ENCODE measurements at regions not wholly inside any gene's neighbourhood (a gene's known extent, or its start where the extent isn't known, plus 50 kb on each side); places are given as distances from the start of the nearest gene placed in this dataset.
"Not testable (repeated sequence)": the region's sequence is repeated elsewhere in the genome, so short reads cannot be mapped to it uniquely, and the experiment has no call there.

DNA sequence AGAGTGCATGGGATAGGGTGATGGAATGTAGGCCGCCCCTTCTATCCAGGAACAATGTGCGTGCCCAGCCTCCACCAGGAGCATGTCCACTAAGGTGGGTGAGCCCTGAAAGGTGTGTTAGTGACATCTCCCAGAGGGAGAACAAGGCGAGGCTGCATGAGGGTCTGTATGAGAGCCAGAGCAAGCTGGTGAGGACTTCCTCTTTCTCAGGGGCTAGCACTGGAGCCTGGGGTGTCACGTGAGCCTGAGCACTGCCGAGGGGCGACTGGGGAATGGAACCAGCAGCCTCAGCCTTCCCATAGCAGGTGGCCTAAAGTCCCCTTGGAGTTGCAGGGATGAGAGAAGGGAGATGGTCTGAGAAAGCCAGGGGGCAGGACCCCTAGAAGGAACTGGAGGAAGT, 156.3 kb upstream of the COBL start:
- no peak for DNase-seq

DNA sequence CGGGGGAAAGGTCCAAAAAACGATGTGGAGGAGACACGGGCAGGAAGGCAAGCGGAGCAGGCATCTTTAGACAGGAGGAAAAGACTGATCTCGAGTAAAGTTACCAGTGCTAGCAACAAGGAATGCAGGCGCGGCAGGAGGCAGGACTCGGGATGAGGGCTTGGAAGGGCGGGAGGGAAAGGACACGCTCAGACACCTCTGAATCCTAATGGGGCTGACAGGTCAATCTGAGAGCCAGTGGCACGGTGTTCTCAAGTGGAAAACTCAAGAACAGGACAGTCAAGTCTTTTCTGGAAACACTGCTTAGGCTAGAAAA, 155.3 kb upstream of the COBL start:
- DNase-seq: no peak

DNA sequence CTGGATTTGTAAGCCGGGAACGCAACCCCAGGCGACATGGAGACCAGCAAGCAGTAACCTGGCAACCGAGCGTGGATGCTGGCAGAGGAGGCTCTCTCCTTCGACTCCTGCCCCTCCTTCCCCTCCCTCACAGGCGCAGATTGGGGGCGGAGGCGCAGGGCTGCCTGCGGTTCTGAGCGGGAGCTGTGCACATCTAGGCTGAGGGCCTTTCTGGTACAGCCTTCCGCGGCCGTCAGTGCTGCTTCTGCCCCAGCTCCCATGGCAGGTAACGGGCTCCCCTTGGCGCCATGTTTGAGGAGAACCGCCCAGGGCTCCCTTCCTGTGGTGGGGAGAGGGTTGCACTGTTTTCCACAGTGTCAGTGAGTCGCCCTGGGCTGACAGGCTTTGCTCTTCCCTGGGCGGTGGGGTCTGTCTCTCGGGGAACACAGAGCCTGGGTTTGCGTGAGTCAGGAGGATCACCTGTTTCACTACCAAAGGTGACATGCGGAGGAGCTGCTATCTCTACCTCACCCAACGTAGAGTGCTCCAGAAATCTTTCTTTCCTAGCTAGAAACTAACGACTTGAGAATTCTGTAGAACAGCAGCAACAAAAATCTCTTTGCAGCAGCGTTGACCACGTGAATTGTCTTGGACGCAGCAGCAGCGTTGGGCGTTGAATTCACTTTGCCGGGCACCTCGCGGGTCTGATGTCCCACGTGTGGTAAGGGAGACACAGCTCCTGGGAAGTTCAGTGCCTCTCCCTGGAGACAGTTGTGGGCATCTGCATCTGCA, 154.8 kb upstream of the COBL start:
- DNase-seq: no peak

DNA sequence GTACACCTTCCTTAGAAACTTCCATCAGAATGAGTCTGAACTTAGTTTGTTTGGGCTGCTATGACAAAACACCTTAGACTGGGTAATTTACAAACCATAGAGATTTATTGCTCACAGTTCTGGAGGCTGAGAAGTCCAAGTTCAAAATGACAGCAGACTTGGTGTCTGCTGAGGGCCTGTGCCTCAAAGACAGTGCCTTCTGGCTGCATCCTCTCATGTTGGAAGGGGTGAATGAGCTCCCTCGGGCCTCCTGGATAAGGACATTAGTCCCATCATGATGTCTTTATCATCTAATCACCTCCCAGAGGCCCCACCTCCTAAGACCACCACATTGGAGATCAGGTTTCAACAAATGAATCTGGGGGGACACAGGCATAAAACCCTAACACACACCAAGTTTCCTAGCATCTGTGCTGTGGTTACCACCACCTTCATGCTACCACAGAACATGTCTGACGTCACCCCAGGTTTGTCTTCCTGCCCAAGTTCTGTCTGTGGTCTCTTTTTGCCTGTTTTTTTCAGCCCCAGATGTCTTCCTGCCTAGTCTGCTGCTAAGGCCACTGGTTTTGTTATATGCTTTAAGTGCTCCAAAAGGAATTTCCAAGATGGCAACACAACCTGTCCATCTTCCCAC, 150.9 kb upstream of the COBL start:
- DNase-seq: no peak

DNA sequence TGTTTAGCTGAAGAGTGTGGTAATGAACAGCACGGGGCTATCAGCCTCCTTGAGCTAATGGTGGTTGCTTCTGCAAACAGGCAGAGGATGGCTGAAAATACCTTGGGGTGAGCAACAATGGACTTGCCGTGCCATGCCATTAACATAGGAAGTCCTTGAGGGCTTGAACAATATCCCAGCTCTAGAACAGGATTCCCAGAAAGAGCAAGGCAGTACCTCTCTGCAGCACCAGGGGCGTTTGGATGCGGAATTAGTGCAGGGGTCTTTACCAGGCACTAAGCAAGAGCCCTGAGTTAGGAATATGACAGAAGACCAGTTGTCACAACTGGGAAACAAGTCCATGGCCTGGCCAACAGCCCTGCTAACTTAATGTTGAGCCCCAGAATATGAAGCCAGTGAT, 143.2 kb upstream of the COBL start:
- no peak for DNase-seq

DNA sequence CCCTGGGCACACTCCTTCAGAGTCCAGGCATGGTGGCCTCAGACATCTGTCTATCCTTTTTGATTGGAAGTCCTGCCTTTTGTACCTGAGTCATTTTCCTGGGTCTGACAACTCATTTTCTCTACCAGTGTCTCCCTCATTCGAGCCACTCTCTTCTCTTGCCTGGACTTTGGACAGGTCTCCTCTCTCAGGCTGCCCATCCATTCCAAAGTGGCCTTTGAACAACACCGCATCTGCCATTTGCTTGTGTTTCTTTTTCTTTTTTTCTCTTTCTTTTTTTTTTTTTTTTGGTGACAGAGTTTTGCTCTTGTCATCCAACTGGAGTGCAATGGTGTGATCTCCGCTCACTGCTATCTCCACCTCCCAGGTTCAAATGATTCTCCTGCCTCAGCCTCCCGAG, 142.1 kb upstream of the COBL start:
- DNase-seq: no peak

DNA sequence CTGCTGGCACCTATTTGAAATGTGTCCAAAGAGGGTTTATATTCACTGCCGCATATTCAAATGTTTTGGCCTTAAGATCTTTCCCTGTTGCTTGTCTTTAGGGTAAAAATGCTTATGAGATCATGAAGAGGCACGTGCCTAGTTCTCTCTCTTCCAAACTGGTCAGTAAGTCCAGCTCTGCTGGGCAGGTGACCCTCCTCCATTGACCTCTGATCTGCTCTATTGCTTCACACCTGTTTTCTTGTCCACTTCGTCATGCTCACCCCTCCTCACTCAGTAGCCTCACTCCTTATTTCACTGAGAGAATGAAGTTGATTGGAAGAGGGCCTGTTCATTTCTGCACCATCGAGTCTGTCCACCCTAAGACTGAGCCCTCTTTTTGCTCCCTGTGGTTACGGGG, 140.5 kb upstream of the COBL start:
- DNase-seq: no peak

DNA sequence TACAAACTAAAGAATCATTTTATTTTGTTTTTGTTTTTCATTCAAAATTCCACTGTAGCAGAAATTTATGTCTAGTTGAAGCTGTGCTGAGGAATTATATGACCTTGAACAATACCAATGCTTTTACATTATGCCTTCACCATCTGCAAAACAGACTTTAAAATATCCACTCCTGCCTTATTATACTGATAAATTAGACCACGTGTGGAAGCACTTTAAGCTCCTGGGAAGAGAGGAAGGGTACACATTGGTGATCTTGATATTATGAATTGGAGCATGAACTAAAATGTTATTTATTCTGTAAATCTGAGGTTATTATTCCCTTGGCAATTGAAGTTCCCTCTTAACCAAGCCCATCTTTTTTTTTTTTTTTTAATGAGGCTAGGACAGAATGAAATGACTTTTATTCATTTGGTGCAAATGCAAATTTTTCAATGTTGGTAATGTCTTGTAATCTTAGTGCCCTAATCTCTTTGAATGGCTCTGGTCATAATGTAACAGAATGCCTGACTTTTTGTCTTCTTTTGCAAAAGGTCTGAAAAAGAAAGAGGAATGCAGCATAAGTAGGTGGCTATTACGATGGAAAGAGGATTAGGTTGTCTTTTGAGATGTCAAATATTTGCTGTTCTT, 139.9 kb upstream of the COBL start:
- no peak for DNase-seq

DNA sequence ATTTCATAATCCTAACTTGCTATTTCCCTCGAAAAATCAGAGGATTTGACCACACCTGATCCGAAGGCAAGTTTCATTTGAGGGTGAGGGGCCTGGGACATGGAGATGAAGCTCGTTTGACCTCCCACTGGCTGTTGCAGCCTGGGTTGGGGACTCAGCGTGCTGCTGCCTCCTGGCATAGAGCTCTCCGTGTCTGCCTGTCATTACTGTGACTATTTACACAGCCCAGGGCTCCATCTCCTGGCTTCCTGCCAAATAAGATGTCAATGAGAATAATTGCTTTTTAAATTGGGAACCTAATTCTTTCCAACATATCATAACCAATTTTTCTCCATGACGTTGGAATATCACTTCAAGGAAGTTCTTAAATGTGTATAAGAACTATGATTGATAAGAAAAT, 139.3 kb upstream of the COBL start:
- no peak for DNase-seq

DNA sequence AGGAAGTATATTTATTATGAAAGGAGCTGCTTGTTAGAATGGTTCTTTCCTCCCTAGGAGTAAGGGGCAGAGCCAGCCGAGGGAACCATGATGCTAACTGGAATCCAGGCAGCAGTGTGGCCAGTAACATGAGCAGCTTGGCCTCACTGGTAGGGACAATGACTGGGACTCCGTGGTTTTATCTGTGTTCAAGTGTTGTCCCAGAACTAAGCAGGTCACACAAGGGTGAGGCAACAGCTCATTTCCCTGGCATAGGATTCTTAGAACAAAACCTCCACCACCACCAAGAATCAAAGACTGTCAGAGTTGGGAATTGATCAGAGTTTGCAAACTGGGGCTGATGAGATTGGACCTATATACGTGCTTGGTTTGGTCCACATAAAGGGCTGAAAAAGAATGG, 138.9 kb upstream of the COBL start:
- DNase-seq: no peak

DNA sequence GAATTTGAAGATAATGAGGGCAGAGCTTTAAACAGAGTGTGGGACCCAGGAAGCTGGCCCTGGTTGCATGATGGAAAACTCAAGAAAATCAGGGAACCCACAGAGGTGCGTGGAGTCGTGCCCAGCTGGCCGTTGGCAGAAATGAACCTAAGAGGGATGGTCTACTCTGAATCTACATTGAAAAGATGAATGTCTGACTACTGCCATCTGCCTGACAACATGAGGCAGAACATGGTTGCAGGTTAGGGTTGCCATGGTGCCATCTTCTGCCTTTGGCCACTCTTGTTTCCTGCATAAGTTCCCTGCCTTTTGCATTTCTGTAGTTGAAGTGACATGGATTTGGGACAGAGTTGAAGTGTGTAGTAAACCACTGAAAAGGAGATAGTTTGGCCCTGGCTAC, 138.5 kb upstream of the COBL start:
- DNase-seq: no peak

DNA sequence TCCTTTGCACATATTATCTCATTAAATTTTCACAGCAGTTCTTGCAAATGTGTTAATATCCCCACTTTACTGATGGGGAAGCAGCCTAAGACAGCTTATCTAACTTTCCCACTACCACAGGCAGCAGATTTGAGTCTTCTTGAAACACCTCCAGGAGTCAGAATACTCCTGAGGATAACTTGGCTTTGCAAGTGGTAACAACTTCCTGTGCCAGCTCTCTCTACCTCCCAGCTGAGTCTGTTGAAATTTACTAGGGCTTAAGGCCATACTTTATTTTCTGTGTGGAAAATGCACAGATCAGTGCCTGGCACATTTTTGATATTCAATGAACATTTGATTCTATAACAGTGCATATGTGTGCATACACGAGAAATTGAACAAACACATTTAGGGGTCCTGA, 136.1 kb upstream of the COBL start:
- DNase-seq: no peak

DNA sequence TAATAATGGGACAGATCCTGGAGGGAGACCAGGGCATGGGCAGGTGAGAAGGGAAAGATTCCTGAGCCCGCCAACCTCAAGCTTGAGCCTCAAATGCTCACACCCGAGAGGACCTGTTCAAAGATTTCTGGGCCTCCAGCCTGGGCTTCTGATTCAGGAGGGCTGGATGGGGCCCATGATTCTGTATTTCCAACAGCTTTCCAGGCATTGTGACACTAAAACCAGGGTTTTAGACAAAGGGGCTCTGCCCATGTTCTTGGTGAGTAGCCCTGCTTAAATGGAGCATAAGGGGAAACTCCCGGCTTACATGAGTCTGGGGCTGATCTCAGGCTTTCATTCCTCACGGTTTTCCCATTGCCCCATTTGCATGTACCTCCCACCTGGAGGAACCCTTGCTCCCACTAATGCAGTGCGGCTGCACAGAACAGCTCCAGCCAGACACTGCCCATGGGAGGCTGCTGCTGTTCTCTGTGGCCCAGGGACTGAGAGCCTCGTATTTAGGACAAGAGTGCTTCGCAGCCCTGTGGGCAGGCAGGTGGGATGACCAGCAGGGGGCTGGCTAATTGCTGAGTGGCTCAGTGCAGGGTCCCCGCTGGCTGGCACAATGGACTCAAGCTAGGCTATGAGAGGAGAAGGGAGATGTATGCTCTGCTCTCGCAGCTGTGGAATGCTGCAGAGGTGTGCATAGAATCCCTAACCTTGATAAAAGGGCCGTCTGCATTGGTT, 135.3 kb upstream of the COBL start:
- DNase-seq: no peak

DNA sequence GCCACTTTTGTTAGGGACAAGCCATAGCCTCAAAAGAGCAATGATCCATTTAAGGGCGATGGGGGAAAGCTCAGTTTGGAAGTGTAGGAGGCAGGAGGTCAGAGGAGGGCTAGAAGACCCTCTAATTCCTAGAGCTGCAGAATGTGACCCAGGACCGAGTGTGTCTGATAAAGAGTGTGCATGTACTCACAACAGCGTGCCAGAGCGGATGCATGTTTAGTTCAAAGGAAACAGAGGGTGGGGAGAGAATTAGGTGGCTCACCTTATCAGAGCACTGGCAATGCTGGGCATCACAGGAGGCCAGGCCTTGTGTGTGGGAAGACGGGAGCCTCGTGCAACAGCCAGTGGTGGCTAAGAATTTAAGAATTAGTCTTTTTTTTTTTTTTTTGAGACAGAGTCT, 133.9 kb upstream of the COBL start:
- no peak for DNase-seq

DNA sequence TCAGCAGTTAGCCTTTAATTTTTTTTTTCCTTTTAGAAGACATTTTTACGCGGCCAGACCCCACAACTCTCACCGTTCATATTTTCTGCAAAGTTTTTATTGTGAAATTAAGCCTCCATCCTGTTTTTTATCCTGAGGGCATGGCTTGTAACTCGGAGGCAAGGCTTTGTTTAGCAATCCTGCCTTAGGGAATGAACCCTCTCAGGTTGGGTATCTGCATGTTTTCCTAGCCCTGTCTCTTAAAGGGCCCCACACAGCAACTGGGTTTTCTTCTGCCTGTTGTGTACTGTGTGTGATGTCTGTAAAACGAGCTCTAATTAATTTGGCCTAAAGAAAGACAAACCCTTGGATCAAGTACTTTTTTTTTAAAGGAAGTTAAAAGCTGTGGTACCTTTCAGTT, 130.2 kb upstream of the COBL start:
- no peak for DNase-seq

DNA sequence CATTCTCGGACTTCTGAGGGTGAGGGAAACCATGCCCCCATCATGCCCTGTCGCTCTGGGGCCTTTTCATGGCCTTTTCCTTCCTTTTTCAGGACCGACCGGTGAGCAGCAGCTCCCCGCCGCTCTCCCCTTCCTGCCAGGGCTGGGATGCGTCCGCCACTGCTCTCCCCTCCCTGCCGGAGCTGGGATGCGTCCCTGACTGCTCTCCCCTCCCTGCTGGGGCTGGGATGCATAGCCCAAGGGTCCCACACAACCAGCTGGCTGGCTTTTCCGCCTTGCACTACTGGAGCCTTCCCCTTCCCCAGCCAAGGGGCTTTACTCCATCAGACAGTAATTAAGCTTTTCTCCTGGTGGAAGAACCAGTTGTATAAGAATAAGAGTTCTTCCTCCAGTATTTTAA, 129.7 kb upstream of the COBL start:
- DNase-seq: no peak

DNA sequence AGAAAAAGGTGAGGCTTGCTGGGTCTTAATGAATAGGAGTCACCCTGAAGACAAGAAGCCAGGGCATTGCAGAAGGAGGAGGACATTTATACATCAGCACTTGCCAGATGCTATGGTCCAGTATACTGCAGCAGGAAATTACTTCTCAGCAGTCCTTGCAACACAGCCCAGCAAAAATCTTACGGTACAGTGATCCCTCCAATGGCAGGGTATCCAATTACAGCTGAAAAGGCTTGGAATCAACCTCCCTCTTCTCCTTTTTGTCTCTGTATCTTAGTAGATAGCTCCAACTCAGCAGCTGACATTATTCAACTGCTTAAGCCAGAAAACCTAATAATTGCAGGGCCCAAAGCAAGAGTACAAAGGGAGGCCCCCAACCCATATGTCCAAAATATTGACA, 128.3 kb upstream of the COBL start:
- DNase-seq: no peak

DNA sequence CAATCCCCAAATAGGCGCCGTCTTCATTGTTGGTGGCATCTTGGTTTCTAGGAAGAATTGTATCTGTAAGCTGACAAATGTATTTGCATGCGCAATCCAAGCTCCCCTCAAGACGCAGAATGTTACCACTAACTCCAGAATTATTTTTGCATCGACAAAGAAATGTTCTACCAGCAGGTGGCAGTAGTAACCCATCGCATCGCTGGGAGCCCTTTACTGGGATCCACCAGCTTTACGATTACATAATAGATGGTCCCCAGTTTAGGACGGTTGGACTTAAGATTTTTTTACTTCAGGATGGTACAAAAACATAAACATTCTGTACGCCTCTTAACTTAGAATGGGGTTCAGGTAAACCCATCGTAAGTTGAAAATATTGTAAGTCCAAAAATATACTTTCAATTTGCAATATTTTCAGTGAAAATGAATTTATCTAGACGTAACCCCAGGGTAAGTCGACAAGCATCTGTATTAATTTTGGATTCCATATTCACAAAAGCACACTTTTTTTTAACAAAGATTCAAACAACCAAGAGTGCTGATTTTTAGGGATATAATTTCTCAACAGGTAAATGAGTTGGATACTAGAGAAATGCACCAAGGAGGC, 114.0 kb upstream of the COBL start:
- DNase-seq: peak; percentile 8

DNA sequence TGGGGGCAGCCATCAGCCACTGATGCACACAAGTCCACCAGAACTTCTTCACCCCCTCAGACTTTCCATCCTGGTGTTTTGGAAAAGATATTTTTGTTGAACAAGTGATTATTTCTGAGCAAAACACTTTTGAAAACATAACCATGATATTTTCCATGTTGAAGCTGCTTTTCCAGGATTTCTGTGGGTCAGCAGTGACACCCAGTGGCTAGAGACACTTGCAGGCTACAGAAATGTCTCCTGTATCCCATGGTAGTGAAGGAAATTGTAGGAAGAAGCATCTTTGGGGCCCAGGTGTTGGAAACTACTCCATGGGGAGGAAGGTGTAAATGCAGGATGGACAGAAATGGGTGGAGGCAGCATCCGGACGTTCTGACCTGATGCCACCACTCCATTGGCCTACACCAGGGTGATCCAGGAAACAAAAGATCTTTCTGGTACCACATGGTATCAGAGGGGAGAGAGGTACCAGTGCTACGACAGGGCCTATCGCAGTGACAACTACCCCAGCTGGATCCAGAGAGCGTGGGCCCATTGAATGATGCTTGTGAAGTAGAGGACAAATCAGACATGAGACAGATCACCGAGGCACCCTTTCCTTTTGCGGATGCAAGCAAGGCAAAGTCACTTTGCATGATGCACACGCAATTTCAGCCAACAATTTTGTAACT, 111.7 kb upstream of the COBL start:
- no peak for DNase-seq

DNA sequence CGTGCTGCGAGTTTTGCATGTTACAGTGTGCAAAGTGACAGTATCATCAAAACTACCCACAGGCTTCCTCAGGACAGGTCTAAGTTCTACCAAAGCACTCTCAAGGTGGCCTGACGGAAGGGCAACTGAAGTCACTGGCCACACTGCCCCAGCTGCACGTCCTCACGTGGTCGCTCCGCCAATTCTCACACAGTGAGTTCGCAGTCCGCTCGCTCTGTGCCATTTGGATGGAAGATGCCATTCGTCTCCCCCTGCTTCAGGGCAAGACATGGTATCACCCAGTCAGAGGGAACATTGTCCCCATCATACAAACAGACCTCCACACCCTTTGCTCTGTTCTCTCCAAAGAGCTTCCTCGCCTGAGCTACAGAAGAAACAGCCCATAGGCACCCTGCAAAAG, 109.6 kb upstream of the COBL start:
- no peak for DNase-seq

DNA sequence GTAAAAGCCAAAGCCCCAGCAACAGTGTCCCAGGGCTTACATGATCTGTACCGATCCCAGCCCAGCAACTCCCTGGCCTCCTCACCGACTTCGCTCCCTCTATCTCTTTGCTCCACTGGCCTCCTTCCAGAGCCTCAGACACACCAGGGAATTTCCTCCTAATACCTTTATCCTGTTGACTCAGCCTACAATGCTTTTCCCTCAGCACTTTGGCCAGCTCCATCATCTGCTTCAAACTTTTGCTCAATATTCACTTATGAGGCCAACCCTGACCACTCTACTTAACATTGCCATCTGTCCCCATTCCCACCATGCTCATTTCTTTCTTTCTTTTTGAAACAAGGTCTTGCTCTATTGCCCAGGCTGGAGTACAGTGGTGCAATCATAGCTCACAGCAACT, 93.3 kb upstream of the COBL start:
- not testable (repeated sequence) for DNase-seq

DNA sequence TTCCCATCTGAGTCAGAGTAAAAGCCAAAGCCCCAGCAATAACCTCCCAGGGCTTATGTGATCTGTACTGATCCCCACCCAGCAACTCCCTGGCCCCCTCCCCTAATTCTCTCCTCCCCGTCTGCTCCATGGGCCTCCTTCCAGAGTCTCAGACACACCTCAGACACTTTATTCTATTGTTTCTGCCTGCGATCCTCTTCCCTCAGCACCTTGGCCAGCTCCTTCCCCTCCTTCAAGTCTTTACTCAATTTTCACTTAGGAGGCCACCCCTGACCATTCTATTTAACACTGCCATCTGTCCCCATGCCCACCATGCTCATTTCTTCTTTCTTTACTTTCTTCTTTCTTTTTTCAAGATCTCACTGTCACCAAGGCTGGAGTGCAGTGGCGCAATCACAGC, 81.0 kb upstream of the COBL start:
- DNase-seq: not testable (repeated sequence)

DNA sequence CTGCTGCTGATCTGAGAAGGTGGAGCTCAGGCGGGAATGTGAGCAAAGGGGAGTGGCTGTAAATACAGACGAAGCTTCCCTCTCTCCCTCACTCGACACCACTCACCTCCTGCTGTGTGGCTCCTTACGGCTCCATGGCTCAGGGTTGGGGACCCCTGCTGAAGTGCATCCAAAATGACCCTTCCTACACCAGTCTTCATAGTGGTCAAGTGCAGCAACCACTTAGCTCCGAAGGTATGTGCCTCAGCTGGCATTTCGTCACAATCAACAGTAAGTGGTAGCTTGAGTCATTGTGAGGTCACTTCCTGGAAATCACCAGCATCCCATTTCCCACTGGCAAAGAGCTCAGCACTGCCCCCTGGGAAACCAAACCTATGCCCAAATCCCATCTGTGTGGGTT, 76.4 kb upstream of the COBL start:
- not testable (repeated sequence) for DNase-seq
